Stimulated activated CD4-positive, alpha-beta T cell treated with anti-CD3 and anti-CD28 coated beads, Interleukin-1b, Interleukin-23, amount 100 ng/mL, for 48 hours (primary cell): ENCODE measurements at regions not wholly inside any gene's neighbourhood (a gene's known extent, or its start where the extent isn't known, plus 50 kb on each side); places are given as distances from the start of the nearest gene placed in this dataset.
"Not testable (repeated sequence)": the region's sequence is repeated elsewhere in the genome, so short reads cannot be mapped to it uniquely, and the experiment has no call there.

ENCODE experiments used
- DNase-seq: peaks from one replicate; pipeline ENCODE4 v3.0.0-alpha.2; 2020

GRCh38 chr1:173347282-173347818 is 129.8 kb upstream of the PRDX6 start:
- DNase-seq, result no peak

GRCh38 chr1:173352635-173353034 is 124.5 kb upstream of the PRDX6 start:
- DNase-seq, result not testable (repeated sequence)

GRCh38 chr1:173353350-173353749 is 123.8 kb upstream of the PRDX6 start:
- DNase-seq, result no peak

- DNase-seq, result no peak
Measured at GRCh38 chr1:173354937-173355280, 122.2 kb upstream of the PRDX6 start.

GRCh38 chr1:173355281-173356031 is 121.7 kb upstream of the PRDX6 start:
- no peak for DNase-seq

- no peak for DNase-seq
Measured at GRCh38 chr1:173356191-173356762, 120.9 kb upstream of the PRDX6 start.

- no peak for DNase-seq
Measured at GRCh38 chr1:173360487-173361063, 116.6 kb upstream of the PRDX6 start.

- DNase-seq, result no peak
Measured at GRCh38 chr1:173362543-173362942, 114.6 kb upstream of the PRDX6 start.

GRCh38 chr1:173364827-173365226 is 112.3 kb upstream of the PRDX6 start:
- no peak for DNase-seq

GRCh38 chr1:173365341-173365740 is 111.8 kb upstream of the PRDX6 start:
- DNase-seq, result no peak

- no peak for DNase-seq
Measured at GRCh38 chr1:173367136-173367535, 110.0 kb upstream of the PRDX6 start.

GRCh38 chr1:173370586-173370985 is 106.5 kb upstream of the PRDX6 start:
- DNase-seq, result not testable (repeated sequence)

GRCh38 chr1:173376065-173376464 is 101.1 kb upstream of the PRDX6 start:
- DNase-seq, result not testable (repeated sequence)

GRCh38 chr1:173377266-173377665 is 99.9 kb upstream of the PRDX6 start:
- no peak for DNase-seq

GRCh38 chr1:173383351-173383750 is 93.8 kb upstream of the PRDX6 start:
- no peak for DNase-seq

- no peak for DNase-seq
Measured at GRCh38 chr1:173388352-173388751, 88.8 kb upstream of the PRDX6 start.

GRCh38 chr1:173392895-173393658 is 84.1 kb upstream of the PRDX6 start:
- DNase-seq, result no peak

GRCh38 chr1:173393659-173394000 is 83.5 kb upstream of the PRDX6 start:
- DNase-seq, result no peak

GRCh38 chr1:173394813-173395212 is 82.3 kb upstream of the PRDX6 start:
- DNase-seq, result not testable (repeated sequence)

GRCh38 chr1:173395762-173396161 is 81.4 kb upstream of the PRDX6 start:
- DNase-seq, result no peak

- no peak for DNase-seq
Measured at GRCh38 chr1:173400387-173400995, 76.6 kb upstream of the PRDX6 start.

- DNase-seq, result no peak
Measured at GRCh38 chr1:173403996-173404395, 73.1 kb upstream of the PRDX6 start.

GRCh38 chr1:173405281-173405680 is 71.9 kb upstream of the PRDX6 start:
- no peak for DNase-seq
